H1 (cell line): ENCODE measurements at regions not wholly inside any gene's neighbourhood (a gene's known extent, or its start where the extent isn't known, plus 50 kb on each side); places are given as distances from the start of the nearest gene placed in this dataset.

ENCODE experiments used
- CTCF ChIA-PET: fragments of 300-600 bp; sonication (Branson Sonifier 250); formaldehyde crosslinking; loops from one replicate; lab custom pipeline; 2021; ENCODE audit not compliant: partially characterized antibody; lab: Charles Lee
- POLR2A ChIA-PET: fragments of 300-600 bp; sonication (Branson Sonifier 250); formaldehyde crosslinking; loops from one replicate; lab custom pipeline; 2021; ENCODE audit warnings: inconsistent platforms; ENCODE audit not compliant: partially characterized antibody; lab: Charles Lee
- DNase-seq, 2 experiments: peaks; one replicate each; pipeline versions ENCODE4 v3.0.0 to v3.0.0-alpha.2; 2010 to 2022; ENCODE audit warnings: low spot score in 2 of 2, low read depth in 1 of 2, mixed read lengths in 1 of 2
- FAIRE-seq: peaks from 2 replicates; lab custom pipeline; 2011; peaks lifted over from hg19 to GRCh38; lab: Jason Lieb, UNC
- H2AFZ ChIP-seq: 2 replicates; pipeline ENCODE4 v1.8.1; 2012; ENCODE audit warnings: low read length, inconsistent platforms
- H2AK5ac ChIP-seq: 2 replicates; pipeline ENCODE4 v1.6.1; 2013; ENCODE audit warnings: low read depth, low read length
- H2BK120ac ChIP-seq: replicated peaks from 2 replicates; pipeline ENCODE3; 2013; ENCODE audit warnings: low read depth, low read length, inconsistent platforms
- H2BK12ac ChIP-seq: 2 replicates; pipeline ENCODE4 v1.6.1; 2013; ENCODE audit warnings: low read depth, low read length
- H2BK15ac ChIP-seq: 2 replicates; pipeline ENCODE4 v1.6.1; 2013; ENCODE audit warnings: low read length
- H2BK20ac ChIP-seq: 2 replicates; pipeline ENCODE4 v1.6.1; 2013; ENCODE audit warnings: low read length
- H2BK5ac ChIP-seq: 2 replicates; pipeline ENCODE4 v1.6.1; 2013; ENCODE audit warnings: low read depth, low read length
- H3K14ac ChIP-seq: 2 replicates; pipeline ENCODE4 v1.6.1; 2013; ENCODE audit warnings: inconsistent platforms; ENCODE audit not compliant: insufficient read length
- H3K18ac ChIP-seq: 2 replicates; pipeline ENCODE4 v1.6.1; 2013; ENCODE audit warnings: low read length; ENCODE audit errors: extremely low read depth
- H3K23ac ChIP-seq: 2 replicates; pipeline ENCODE4 v1.6.1; 2013; ENCODE audit warnings: inconsistent platforms; ENCODE audit not compliant: insufficient read length
- H3K23me2 ChIP-seq: 2 replicates; pipeline ENCODE4 v1.6.1; 2013; ENCODE audit warnings: low read depth, low read length
- H3K27ac ChIP-seq: 2 replicates; pipeline ENCODE4 v1.6.1; 2011; ENCODE audit warnings: low read depth, low read length, inconsistent platforms
- H3K27me3 ChIP-seq, 4 experiments: replicated peaks in 1 of 4; 1 replicate in 1 of 4; 2 replicates in 3 of 4; pipeline versions ENCODE4 v1.6.1 to v1.8.1; 2011 to 2013; ENCODE audit warnings: low read length in 3 of 4, mild to moderate bottlenecking in 3 of 4, inconsistent platforms in 2 of 4, mixed read lengths in 2 of 4, moderate library complexity in 1 of 4; ENCODE audit not compliant: control insufficient read depth in 3 of 4, insufficient read depth in 3 of 4; ENCODE audit errors: extremely low read depth in 1 of 4
- H3K36me3 ChIP-seq, 4 experiments: 2 replicates each; pipeline versions ENCODE4 v1.6.1 to v1.8.1; 2011 to 2013; ENCODE audit warnings: mild to moderate bottlenecking in 4 of 4, low read length in 3 of 4, moderate library complexity in 2 of 4, control low read depth in 1 of 4, inconsistent platforms in 1 of 4; ENCODE audit not compliant: insufficient read depth in 4 of 4, control insufficient read depth in 2 of 4
- H3K4ac ChIP-seq: replicated peaks from 2 replicates; pipeline ENCODE3; 2013; ENCODE audit warnings: low read length, low read depth, mixed read lengths, inconsistent platforms; ENCODE audit not compliant: insufficient read length
- H3K4me1 ChIP-seq, 4 experiments: replicated peaks in 1 of 4; 1 replicate in 1 of 4; 2 replicates in 3 of 4; pipeline versions ENCODE4 v1.6.1 to v1.8.1; 2011 to 2013; ENCODE audit warnings: low read length in 3 of 4, inconsistent platforms in 2 of 4, mixed read lengths in 1 of 4; ENCODE audit not compliant: insufficient read depth in 4 of 4, control insufficient read depth in 3 of 4
- H3K4me2 ChIP-seq, 2 experiments: 2 replicates each; pipeline versions ENCODE4 v1.6.1 to v1.8.1; 2011 to 2013; ENCODE audit warnings: low read depth in 2 of 2, low read length in 2 of 2, control low read depth in 1 of 2, inconsistent platforms in 1 of 2, mild to moderate bottlenecking in 1 of 2; ENCODE audit not compliant: insufficient read depth in 1 of 2
- H3K4me3 ChIP-seq, 4 experiments: fragments of 200-600, 300-600 bp in 1 of 4; sonication (generic), shearing (Covaris generic), sonication (Bioruptor Twin) in 1 of 4; 2 replicates each; pipeline versions ENCODE4 v1.5.1 to v1.8.1; 2011 to 2016; ENCODE audit warnings: low read length in 4 of 4, low read depth in 3 of 4, control low read depth in 2 of 4, inconsistent platforms in 2 of 4, mild to moderate bottlenecking in 2 of 4, mixed read lengths in 1 of 4, moderate library complexity in 1 of 4; ENCODE audit not compliant: insufficient read depth in 2 of 4; ENCODE audit errors: extremely low read depth in 1 of 4
- H3K56ac ChIP-seq: replicated peaks from 2 replicates; pipeline ENCODE3; 2013; ENCODE audit warnings: low read depth, mild to moderate bottlenecking, mixed read lengths, low read length, inconsistent platforms; ENCODE audit not compliant: insufficient read length
- H3K79me1 ChIP-seq: 2 replicates; pipeline ENCODE4 v1.6.1; 2013; ENCODE audit warnings: low read depth, low read length, control low read depth
- H3K79me2 ChIP-seq, 2 experiments: 2 replicates each; pipeline versions ENCODE4 v1.6.1 to v1.8.1; 2012 to 2013; ENCODE audit warnings: low read length in 2 of 2, mild to moderate bottlenecking in 2 of 2, inconsistent platforms in 1 of 2; ENCODE audit not compliant: insufficient read depth in 2 of 2, control insufficient read depth in 1 of 2
- H3K9ac ChIP-seq, 4 experiments: replicated peaks in 1 of 4; 1 replicate in 1 of 4; 2 replicates in 3 of 4; pipeline versions ENCODE4 v1.6.1 to v1.8.1; 2011 to 2013; ENCODE audit warnings: low read depth in 3 of 4, low read length in 3 of 4, control low read depth in 2 of 4, mild to moderate bottlenecking in 2 of 4, moderate library complexity in 2 of 4, inconsistent platforms in 1 of 4; ENCODE audit errors: extremely low read depth in 1 of 4
- H3K9me3 ChIP-seq, 2 experiments: 2 replicates each; pipeline versions ENCODE4 v1.6.1 to v1.8.1; 2012 to 2013; ENCODE audit warnings: mild to moderate bottlenecking in 2 of 2, moderate library complexity in 2 of 2, control low read depth in 1 of 2, inconsistent platforms in 1 of 2, low read depth in 1 of 2, low read length in 1 of 2, mixed read lengths in 1 of 2; ENCODE audit not compliant: insufficient read depth in 2 of 2
- H4K20me1 ChIP-seq, 2 experiments: replicated peaks in 1 of 2; 2 replicates each; pipeline versions ENCODE3 to v1.8.1; 2011 to 2013; ENCODE audit warnings: inconsistent platforms in 2 of 2, low read length in 2 of 2, mild to moderate bottlenecking in 1 of 2; ENCODE audit not compliant: insufficient read depth in 2 of 2, control insufficient read depth in 1 of 2
- H4K5ac ChIP-seq: 2 replicates; pipeline ENCODE4 v1.6.1; 2013; ENCODE audit warnings: low read length, low read depth, mixed read lengths, inconsistent platforms; ENCODE audit not compliant: insufficient read length
- H4K8ac ChIP-seq: 2 replicates; pipeline ENCODE4 v1.8.0; 2013; ENCODE audit warnings: mild to moderate bottlenecking, moderate library complexity, low read length, inconsistent platforms; ENCODE audit not compliant: insufficient read depth; ENCODE audit errors: extremely low read depth
- H4K91ac ChIP-seq: replicated peaks from 2 replicates; pipeline ENCODE3; 2013; ENCODE audit warnings: low read length, mixed read lengths, inconsistent platforms; ENCODE audit not compliant: insufficient read length
- E2F6 ChIP-seq: IDR thresholded peaks from 2 replicates; pipeline ENCODE4 v1.6.1; 2012; ENCODE audit warnings: inconsistent platforms
- TCF12 ChIP-seq: IDR thresholded peaks from 2 replicates; pipeline ENCODE4 v1.6.1; 2011; ENCODE audit warnings: low read depth, mild to moderate bottlenecking, low read length
- WGBS, 2 experiments: shearing (Covaris generic) in 1 of 2; methylation state at CpG; one replicate each; pipeline versions ENCODE4 v1.1.6 to v1.1.7; 2013 to 2015; ENCODE audit warnings: low lambda C conversion rate in 2 of 2, mixed read lengths in 2 of 2, inconsistent platforms in 1 of 2, low coverage in 1 of 2, missing lambda C conversion rate in 1 of 2; ENCODE audit not compliant: insufficient replicate concordance in 2 of 2, insufficient coverage in 1 of 2, insufficient read length in 1 of 2; ENCODE audit errors: extremely low coverage in 1 of 2, missing lambda C conversion rate in 1 of 2; 5-methylcytosine and 5-hydroxymethylcytosine counted together

DNA sequence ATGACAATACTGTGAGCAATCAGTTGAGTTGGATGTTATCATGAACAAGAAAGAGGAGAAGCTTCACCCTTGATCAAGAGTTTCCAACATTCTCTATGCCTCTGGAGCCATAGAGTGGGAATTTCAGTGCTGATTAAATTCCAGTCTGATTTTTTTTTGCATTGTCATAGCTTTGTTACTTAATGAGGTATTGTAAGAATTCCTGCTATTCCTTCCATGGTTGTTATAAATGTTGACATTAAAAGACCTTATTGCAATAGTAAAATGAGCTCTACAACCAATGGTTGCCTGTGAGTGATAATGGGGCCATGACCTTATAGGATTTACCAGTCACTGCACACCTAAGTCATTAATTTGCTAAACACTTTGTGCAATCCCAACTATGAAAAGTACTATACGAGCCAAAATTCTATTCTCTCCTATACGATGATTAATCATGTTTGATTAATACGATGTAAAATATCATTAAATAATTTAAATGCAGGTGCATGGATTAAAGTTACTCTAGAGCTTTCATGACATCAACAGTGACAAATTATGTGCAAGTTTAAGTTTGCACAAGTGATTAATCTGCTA is 353.2 kb upstream of the KLF6 start:
- no peaks in the 10 kb centered on the region for H3K79me2 ChIP-seq
- H2BK20ac ChIP-seq, result no peak overlapping the region
- H3K14ac ChIP-seq, result no peak overlapping the region
- no peaks in the 10 kb centered on the region for H3K4me1 ChIP-seq
- TF ChIP-seq TCF12 (no peak), E2F6 (no peak)
- H3K79me1 ChIP-seq, result no peaks in the 10 kb centered on the region
- peaks cover 5 to 14% of the 10 kb centered on the region in 2 experiments; a peak in 2 of 4 replicates for H3K9me3 ChIP-seq
- no peak overlapping the region for H3K4me3 ChIP-seq
- no peak overlapping the region for H3K4me2 ChIP-seq
- H3K27ac ChIP-seq, result no peak overlapping the region
- ChIA-PET CTCF (interaction anchor here (0.6 to 1.6 kb wide), 3 partner anchors 8 to 26 kb away, joined by 3 to 5 read pairs (median 3); no protein-coding TSS in a partner anchor), POLR2A (no interaction called here)
- no peak overlapping the region for H2BK5ac ChIP-seq
- no peak overlapping the region for H2AK5ac ChIP-seq
- H3K23ac ChIP-seq, result no peak overlapping the region
- no peak for DNase-seq
- H4K20me1 ChIP-seq, result no peaks in the 10 kb centered on the region
- no peak overlapping the region for H3K56ac ChIP-seq
- H3K23me2 ChIP-seq, result no peaks in the 10 kb centered on the region
- H2AFZ ChIP-seq, result no peak overlapping the region
- H4K5ac ChIP-seq, result no peak overlapping the region
- no peak overlapping the region for H2BK15ac ChIP-seq
- no peak overlapping the region for H2BK120ac ChIP-seq
- FAIRE-seq, result no peak
- H2BK12ac ChIP-seq, result no peak overlapping the region
- no peaks in the 10 kb centered on the region for H3K27me3 ChIP-seq
- no peak overlapping the region for H3K18ac ChIP-seq
- H4K8ac ChIP-seq, result no peak overlapping the region
- H3K9ac ChIP-seq, result no peak overlapping the region
- no peak overlapping the region for H4K91ac ChIP-seq
- no peaks in the 10 kb centered on the region for H3K36me3 ChIP-seq
- no peak overlapping the region for H3K4ac ChIP-seq
- WGBS, 2 experiments, result 98% methylated on average over 3 of the region's 3 CpGs; no CpG with 5 or more reads in 1 of the 2 experiments
